GM13976 (cell line): ENCODE measurements at regions not wholly inside any gene's neighbourhood (a gene's known extent, or its start where the extent isn't known, plus 50 kb on each side); places are given as distances from the start of the nearest gene placed in this dataset.
"Not testable (repeated sequence)": the region's sequence is repeated elsewhere in the genome, so short reads cannot be mapped to it uniquely, and the experiment has no call there.

Experiments used
- DNase-seq: peaks from one replicate; pipeline ENCODE4 v3.0.0; 2012; ENCODE audit warnings: low spot score
- in situ Hi-C: fragments of 300-500 bp; cut with MboI; formaldehyde crosslinking; loops from one replicate; pipeline ENCODE4 v1.12.0; 2022; ENCODE audit warnings: low sequenced_read_pairs, mixed read lengths, inconsistent platforms; ENCODE audit not compliant: unreplicated experiment
- TF ChIP-seq, protein P1 (sequence below): IDR thresholded peaks from 2 replicates; pipeline ENCODE4 v1.5.1; 2012; ENCODE audit warnings: borderline replicate concordance, mild to moderate bottlenecking; ENCODE audit not compliant: insufficient read depth; ENCODE audit errors: extremely low read depth, missing control alignments, control extremely low read depth

DNA sequence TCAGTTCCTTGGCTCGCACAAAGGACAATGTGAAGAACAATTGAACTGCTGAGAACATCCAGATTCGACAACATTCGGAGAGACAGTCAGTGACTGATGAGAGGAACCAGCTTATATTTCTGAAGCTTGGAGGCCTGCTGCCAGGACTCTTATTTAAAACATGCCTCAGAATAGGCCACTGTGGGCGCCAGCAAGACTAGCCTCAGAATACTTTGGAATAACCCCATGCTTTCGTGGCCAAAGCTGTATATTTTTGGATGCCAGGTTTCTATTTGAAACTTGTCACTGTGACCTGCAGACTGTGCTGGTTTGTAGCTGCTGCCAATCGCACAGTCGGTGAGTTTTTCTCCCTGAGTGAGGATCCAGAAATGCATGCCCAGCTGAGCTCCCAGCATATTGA, 129.9 kb upstream of the UBE3A start:
- in situ Hi-C loops, result no loop called here
- no peak for DNase-seq
- TF ChIP-seq, protein P1, sequence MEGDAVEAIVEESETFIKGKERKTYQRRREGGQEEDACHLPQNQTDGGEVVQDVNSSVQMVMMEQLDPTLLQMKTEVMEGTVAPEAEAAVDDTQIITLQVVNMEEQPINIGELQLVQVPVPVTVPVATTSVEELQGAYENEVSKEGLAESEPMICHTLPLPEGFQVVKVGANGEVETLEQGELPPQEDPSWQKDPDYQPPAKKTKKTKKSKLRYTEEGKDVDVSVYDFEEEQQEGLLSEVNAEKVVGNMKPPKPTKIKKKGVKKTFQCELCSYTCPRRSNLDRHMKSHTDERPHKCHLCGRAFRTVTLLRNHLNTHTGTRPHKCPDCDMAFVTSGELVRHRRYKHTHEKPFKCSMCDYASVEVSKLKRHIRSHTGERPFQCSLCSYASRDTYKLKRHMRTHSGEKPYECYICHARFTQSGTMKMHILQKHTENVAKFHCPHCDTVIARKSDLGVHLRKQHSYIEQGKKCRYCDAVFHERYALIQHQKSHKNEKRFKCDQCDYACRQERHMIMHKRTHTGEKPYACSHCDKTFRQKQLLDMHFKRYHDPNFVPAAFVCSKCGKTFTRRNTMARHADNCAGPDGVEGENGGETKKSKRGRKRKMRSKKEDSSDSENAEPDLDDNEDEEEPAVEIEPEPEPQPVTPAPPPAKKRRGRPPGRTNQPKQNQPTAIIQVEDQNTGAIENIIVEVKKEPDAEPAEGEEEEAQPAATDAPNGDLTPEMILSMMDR, result no peak

DNA sequence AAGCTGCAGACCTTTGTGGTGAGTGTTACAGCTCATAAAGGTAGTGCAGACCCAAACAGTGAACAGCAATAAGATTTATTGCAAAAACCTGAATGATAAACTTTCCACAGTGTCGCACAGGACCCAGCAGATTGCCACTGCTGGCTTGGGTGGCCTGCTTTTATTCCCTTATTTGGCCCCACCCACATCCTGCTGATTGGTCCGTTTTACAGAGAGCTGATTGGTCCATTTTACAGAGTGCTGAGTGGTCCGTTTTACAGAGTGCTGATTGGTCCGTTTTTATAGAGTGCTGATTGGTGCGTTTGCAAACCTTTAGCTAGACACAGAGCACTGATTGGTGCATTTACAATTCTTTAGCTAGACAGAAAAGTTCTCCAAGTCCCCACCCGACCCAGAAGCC, 127.7 kb upstream of the UBE3A start:
- DNase-seq, in situ Hi-C loops: not testable (repeated sequence)

DNA sequence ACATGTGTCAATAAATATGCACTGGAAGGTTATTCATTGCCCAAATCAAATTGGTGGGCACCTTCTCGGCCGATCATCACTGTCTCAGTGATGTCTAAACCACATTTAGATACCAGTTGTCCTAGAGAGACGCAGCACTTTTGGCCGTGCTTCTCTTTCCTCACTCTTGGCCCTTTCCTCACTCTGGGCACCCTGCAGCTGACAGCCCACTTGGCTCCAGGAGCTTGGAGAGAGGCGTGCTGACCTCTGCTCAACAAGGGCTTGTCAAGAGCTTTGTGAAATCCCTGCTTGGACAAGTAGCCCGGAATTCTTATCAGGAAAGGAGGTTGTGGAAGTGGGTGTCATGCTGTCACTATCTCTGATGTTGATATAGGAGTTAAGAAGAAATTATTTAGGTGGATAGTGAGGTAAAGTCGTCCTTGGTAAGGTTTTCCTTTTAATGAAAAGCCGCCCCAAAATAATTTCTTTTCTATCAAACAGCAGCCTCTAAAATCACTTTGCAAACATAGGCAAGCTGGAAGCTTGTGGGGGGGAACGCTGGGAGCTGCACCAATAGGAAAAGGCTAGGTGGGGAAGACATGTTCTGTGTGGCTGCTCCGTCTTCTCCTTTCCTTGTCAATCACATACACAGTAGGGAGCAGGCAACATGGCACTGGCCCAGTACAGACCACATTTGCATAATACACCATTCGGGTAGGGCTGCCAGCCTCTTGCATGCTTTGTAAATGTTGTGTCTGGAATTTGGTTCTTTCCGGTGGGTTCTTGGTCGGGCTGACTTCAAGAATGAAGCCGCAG, 126.8 kb upstream of the UBE3A start:
- TF ChIP-seq, protein P1, result no peak
- DNase-seq, result no peak
- in situ Hi-C loops, result no loop called here

DNA sequence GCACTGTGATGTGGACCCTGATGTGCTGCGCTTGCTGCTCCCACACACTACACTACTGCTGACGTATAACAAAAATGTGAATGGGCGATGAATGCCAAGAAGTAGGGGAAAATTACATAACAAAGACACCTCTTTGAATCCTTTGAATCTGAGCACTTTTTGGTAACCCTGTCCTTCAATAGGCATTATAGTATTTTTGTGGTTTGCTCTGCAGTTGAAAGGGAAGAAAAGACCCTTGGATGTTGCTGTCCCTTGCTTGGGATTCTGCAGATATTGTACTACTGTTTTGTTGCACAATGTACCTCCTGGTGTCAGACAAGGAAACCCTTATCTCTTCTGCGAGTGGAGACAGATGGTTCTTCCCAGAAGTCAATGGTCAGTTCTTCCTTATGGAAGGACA, 124.8 kb upstream of the UBE3A start:
- DNase-seq, result no peak
- TF ChIP-seq, protein P1, result no peak
- in situ Hi-C loops, result no loop called here

DNA sequence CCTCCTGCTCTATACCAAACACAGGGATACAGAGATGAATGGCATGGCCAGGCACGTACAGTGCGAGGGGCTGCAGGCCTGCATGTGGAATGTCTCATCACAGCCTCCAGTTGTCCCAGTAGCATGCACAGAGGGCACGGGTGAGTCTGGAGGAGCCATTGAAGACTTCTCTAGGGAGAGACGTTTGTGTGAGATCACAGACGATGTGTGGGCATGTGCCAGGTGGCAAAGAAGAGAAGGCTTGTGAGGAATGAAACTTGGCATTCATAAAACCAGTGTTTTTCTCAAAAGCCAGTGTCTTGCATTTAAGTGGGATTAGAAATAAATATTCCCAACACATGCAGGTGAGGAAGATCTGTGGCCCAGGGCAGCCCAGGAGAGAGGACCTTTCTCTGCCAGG, 119.1 kb upstream of the UBE3A start:
- in situ Hi-C loops, result no loop called here
- TF ChIP-seq, protein P1, result no peak
- DNase-seq, result no peak

DNA sequence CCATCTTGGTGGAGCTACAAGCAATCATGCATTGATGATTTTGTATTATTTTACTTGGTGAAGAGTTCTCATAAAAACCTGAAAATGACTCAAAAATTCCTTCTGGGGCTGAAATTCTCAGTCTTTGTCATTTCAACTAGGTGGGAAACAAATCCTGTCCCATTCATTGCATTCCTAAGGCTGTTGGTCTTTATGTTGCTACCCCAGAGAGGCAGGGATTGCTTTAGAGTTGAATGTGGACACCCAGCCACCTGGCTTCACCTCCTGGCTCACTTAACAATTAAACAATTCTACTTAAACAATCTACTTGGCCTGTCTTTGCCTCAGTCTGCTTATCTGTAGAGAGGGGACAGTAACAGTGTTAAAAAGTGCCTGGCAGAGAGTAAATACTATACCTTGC, 117.3 kb upstream of the UBE3A start:
- TF ChIP-seq, protein P1, result no peak
- no peak for DNase-seq
- in situ Hi-C loops, result no loop called here

DNA sequence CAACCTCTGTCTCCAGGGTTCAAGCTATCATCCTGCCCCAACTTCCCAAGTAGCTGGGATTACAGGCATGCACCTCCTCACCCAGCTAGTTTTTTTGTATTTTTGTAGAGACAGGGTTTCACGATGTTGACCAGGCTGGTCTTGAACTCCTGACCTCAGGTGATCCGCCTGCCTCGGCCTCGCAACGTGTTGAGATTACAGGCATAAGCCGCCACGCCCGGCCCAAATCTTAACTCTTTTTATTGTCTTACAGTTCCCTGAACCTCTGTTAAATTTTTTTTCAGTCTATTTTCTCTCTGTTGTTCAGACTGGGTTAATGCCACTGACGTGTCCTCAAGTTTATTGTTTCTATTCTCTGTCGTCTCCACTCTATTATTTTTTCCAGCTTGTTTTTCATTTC, 115.8 kb upstream of the UBE3A start:
- TF ChIP-seq, protein P1, result no peak
- in situ Hi-C loops, result no loop called here
- DNase-seq, result no peak
